ENCODE measurements at regions not wholly inside any gene's neighbourhood (a gene's known extent, or its start where the extent isn't known, plus 50 kb on each side); places are given as distances from the start of the nearest gene placed in this dataset.
A peak's percentile ranks its signal among the peaks of the same experiment; 100 is the strongest.
"Not testable (repeated sequence)": the region's sequence is repeated elsewhere in the genome, so short reads cannot be mapped to it uniquely, and the experiment has no call there.

DNA sequence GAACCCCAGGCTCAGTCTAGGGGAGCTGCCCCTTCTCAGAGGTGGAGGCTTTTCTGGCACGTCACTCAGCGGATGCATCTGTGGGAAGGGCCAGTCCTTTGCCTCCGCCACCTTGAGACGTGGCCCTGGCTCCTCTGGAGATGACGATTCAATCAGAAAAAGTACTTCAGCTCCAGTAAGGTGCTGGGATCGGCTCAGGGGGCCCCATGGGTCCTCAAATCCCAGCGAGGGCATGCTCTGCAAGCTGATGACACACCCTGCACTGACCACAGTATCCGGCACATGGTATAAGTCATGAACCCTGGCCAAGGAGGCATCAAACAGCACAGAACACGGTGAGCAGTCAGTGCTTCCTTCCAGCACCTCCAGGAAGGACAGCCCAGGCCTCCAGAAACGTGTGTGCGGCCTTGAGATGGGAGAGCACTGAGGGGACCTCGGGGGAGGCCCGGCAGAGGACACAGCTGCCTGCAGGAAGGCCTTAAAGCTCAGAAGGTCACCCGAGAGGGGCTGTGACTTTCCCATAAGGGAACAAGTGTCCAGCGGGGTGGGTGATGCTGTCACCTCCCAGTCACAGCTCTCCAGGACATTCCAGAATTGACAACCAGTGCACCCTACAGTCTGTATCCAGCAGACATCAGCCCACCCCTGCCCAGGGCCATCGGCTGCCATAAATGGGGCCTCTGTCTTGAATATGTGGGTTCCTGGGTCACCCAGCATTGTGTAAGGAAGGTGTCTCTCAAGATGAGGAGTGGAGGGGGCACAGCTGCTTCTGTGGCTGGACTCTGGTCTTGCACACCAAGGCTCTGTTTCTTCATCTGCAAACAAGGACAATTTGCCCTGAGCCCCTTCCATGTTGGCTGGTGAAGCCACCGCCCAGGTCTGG, 205.8 kb downstream of the NDUFA10 start:
- H3K9me3 ChIP-seq (ENCODE audit: control insufficient read depth in 2 of 2, insufficient read depth in 1 of 2, low read length in 1 of 2), result no peaks in the 10 kb centered on the region
- no peak overlapping the region for H3K4me3 ChIP-seq (ENCODE audit: low read length in 2 of 2)
- 95% methylated on average over 17 of the region's 17 CpGs for WGBS
- H3K4me1 ChIP-seq (ENCODE audit: control insufficient read depth in 2 of 2, insufficient read depth in 2 of 2, low read length in 2 of 2), result no peaks in the 10 kb centered on the region
- no peaks in the 10 kb centered on the region for H3K36me3 ChIP-seq (ENCODE audit: control insufficient read depth in 2 of 2, insufficient read depth in 2 of 2, low read length in 1 of 2)
- no peak overlapping the region for H3K27ac ChIP-seq (ENCODE audit: low read depth in 1 of 2, low read length in 1 of 2)
- H3K27me3 ChIP-seq (ENCODE audit: control insufficient read depth in 2 of 2, insufficient read depth in 1 of 2, low read length in 1 of 2), result peaks cover 0 to 8% of the 10 kb centered on the region in 2 donors
- no peak for DNase-seq (ENCODE audit: low read depth in 6 of 9, low spot score in 9 of 9)

DNA sequence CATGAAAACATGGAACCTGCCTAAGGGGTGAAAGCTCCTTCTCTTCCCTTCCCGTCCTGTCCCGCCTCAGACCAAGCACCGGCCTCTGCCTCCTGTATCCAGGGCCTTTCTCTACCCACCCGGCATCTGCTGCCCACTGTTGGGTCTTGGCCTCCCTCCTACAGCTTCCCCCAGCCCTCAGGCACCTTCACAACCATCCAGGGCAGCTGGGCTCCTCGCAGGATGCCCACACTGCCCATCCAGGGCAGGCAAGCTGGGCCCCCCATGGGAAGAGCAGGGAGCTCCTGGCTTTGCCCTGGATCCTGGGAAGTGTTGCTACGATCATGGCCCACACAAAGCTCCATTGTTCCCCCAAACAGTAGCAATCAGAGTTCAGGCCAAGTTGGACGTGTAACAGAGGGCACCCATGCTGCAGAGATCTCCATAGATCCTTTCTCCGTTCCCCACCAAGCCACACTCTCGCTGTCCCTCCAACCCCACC, 206.6 kb downstream of the NDUFA10 start:
- no peaks in the 10 kb centered on the region for H3K9me3 ChIP-seq (ENCODE audit: control insufficient read depth in 2 of 2, insufficient read depth in 1 of 2, low read length in 1 of 2)
- no peaks in the 10 kb centered on the region for H3K36me3 ChIP-seq (ENCODE audit: control insufficient read depth in 2 of 2, insufficient read depth in 2 of 2, low read length in 1 of 2)
- H3K27me3 ChIP-seq (ENCODE audit: control insufficient read depth in 2 of 2, insufficient read depth in 1 of 2, low read length in 1 of 2), result peaks cover 0 to 8% of the 10 kb centered on the region in 2 donors
- 92% methylated on average over 9 of the region's 9 CpGs for WGBS
- H3K27ac ChIP-seq (ENCODE audit: low read depth in 1 of 2, low read length in 1 of 2), result no peak overlapping the region
- no peaks in the 10 kb centered on the region for H3K4me1 ChIP-seq (ENCODE audit: control insufficient read depth in 2 of 2, insufficient read depth in 2 of 2, low read length in 2 of 2)
- DNase-seq (ENCODE audit: low read depth in 6 of 9, low spot score in 9 of 9), result no peak
- no peak overlapping the region for H3K4me3 ChIP-seq (ENCODE audit: low read length in 2 of 2)

DNA sequence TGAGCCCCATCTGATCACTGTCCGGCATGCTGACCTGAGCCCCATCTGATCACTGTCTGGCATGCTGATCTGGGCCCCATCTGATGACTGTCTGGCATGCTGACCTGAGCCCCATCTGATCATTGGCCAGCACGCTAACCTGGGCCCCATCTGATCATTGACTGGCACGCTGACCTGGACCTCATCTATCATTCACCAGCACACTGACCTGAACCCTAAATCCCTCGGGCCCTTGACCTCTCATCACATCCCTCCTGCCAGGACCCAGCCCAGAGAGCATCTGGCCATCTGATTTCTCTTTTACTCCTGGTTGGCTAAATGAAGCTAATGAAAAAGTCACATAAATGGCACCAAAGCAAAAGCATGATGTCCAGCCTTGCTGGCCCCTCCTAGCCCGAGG, 207.1 kb downstream of the NDUFA10 start:
- no peak for DNase-seq (ENCODE audit: low read depth in 6 of 9, low spot score in 9 of 9)
- H3K36me3 ChIP-seq (ENCODE audit: control insufficient read depth in 2 of 2, insufficient read depth in 2 of 2, low read length in 1 of 2), result no peaks in the 10 kb centered on the region

GRCh38 chr2:239817468-239818031, 207.6 kb downstream of the NDUFA10 start:
- not testable (repeated sequence) for H3K36me3 ChIP-seq (ENCODE audit: control insufficient read depth in 2 of 2, insufficient read depth in 2 of 2, low read length in 1 of 2); H3K27me3 ChIP-seq (ENCODE audit: control insufficient read depth in 2 of 2, insufficient read depth in 1 of 2, low read length in 1 of 2); H3K4me3 ChIP-seq (ENCODE audit: low read length in 2 of 2); H3K9me3 ChIP-seq (ENCODE audit: control insufficient read depth in 2 of 2, insufficient read depth in 1 of 2, low read length in 1 of 2); H3K4me1 ChIP-seq (ENCODE audit: control insufficient read depth in 2 of 2, insufficient read depth in 2 of 2, low read length in 2 of 2); DNase-seq (ENCODE audit: low read depth in 6 of 9, low spot score in 9 of 9); H3K27ac ChIP-seq (ENCODE audit: low read depth in 1 of 2, low read length in 1 of 2)
- 78% methylated on average over 8 of the region's 8 CpGs for WGBS

More for the DNA sequence above, 207.1 kb downstream of the NDUFA10 start:
- Histone ChIP-seq H3K27me3 (ENCODE audit: control insufficient read depth in 2 of 2, insufficient read depth in 1 of 2, low read length in 1 of 2) (peaks cover 0 to 8% of the 10 kb centered on the region in 2 donors), H3K27ac (ENCODE audit: low read depth in 1 of 2, low read length in 1 of 2) (no peak overlapping the region), H3K4me3 (ENCODE audit: low read length in 2 of 2) (no peak overlapping the region), H3K9me3 (ENCODE audit: control insufficient read depth in 2 of 2, insufficient read depth in 1 of 2, low read length in 1 of 2) (no peaks in the 10 kb centered on the region), H3K4me1 (ENCODE audit: control insufficient read depth in 2 of 2, insufficient read depth in 2 of 2, low read length in 2 of 2) (no peaks in the 10 kb centered on the region)
- WGBS, result 89% methylated on average over 5 of the region's 5 CpGs

GRCh38 chr2:239816576-239817467, 208.3 kb downstream of the NDUFA10 start:
- Histone ChIP-seq H3K9me3 (ENCODE audit: control insufficient read depth in 2 of 2, insufficient read depth in 1 of 2, low read length in 1 of 2) (no peaks in the 10 kb centered on the region), H3K4me3 (ENCODE audit: low read length in 2 of 2) (no peak overlapping the region), H3K36me3 (ENCODE audit: control insufficient read depth in 2 of 2, insufficient read depth in 2 of 2, low read length in 1 of 2) (no peaks in the 10 kb centered on the region), H3K27me3 (ENCODE audit: control insufficient read depth in 2 of 2, insufficient read depth in 1 of 2, low read length in 1 of 2) (peaks cover 0 to 8% of the 10 kb centered on the region in 2 donors), H3K4me1 (ENCODE audit: control insufficient read depth in 2 of 2, insufficient read depth in 2 of 2, low read length in 2 of 2) (no peaks in the 10 kb centered on the region), H3K27ac (ENCODE audit: low read depth in 1 of 2, low read length in 1 of 2) (no peak overlapping the region)
- no peak for DNase-seq (ENCODE audit: low read depth in 6 of 9, low spot score in 9 of 9)
- WGBS, result 89% methylated on average over 17 of the region's 17 CpGs

DNA sequence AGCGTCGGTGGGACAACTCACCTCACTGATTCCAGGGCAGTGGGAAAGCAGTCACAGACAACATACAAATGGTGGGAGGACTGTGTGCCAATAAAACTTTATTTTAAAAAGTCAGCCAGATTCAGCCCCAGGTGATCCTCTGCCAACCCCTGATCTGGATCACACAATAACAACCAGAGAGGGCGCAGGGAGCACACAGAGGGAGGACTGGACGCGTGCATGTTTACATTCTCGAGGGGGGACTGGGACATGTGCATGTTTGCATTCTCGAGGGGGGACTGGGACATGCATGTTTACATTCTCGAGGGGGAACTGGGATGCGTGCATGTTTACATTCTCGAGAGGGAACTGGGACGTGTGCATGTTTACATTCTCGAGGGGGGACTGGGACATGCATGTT, 209.5 kb downstream of the NDUFA10 start:
- Histone ChIP-seq H3K9me3 (ENCODE audit: control insufficient read depth in 2 of 2, insufficient read depth in 1 of 2, low read length in 1 of 2) (no peaks in the 10 kb centered on the region), H3K27me3 (ENCODE audit: control insufficient read depth in 2 of 2, insufficient read depth in 1 of 2, low read length in 1 of 2) (peaks cover 0 to 2% of the 10 kb centered on the region in 2 donors), H3K36me3 (ENCODE audit: control insufficient read depth in 2 of 2, insufficient read depth in 2 of 2, low read length in 1 of 2) (no peaks in the 10 kb centered on the region), H3K27ac (ENCODE audit: low read depth in 1 of 2, low read length in 1 of 2) (no peak overlapping the region), H3K4me3 (ENCODE audit: low read length in 2 of 2) (no peak overlapping the region), H3K4me1 (ENCODE audit: control insufficient read depth in 2 of 2, insufficient read depth in 2 of 2, low read length in 2 of 2) (no peaks in the 10 kb centered on the region)
- no peak for DNase-seq (ENCODE audit: low read depth in 6 of 9, low spot score in 9 of 9)
- 83% methylated on average over 12 of the region's 12 CpGs for WGBS

DNA sequence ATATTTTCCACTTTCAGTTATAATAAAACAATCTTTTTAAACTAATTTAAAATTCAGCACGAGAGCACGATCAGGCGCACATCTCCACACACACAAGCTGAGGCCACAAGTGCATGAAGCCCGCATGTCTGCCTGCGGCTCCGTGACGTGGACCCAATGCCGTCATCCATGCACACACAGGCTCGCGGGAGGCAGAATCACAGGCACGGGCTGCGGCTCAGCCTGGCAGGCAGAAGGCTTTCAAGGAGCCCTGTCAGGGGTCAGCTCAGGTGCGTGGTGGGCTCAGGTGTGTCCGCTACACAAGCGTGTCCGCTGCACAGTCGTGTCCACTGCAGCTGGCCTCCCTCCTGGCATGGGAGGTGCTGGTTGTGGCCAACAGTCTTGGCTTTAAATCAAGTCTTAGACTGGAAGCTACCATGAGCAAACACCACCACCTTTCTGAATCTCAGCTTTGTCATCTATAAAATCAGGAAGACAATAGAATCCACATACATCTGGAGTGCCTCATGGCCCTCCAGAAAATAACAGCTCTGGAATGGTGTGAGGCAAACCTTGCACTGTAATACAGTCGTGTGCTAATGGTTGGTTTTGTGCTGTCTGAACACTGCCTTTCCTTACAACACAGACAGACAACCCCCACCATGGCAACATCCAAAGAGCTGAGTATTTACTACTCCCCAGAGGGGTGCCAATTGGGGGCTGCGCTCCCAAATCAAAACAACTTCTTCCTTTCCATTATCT, 210.1 kb downstream of the NDUFA10 start:
- Histone ChIP-seq H3K4me1 (ENCODE audit: control insufficient read depth in 2 of 2, insufficient read depth in 2 of 2, low read length in 2 of 2) (no peaks in the 10 kb centered on the region), H3K27ac (ENCODE audit: low read depth in 1 of 2, low read length in 1 of 2) (no peak overlapping the region)
- no peak for DNase-seq (ENCODE audit: low read depth in 6 of 9, low spot score in 9 of 9)

DNA sequence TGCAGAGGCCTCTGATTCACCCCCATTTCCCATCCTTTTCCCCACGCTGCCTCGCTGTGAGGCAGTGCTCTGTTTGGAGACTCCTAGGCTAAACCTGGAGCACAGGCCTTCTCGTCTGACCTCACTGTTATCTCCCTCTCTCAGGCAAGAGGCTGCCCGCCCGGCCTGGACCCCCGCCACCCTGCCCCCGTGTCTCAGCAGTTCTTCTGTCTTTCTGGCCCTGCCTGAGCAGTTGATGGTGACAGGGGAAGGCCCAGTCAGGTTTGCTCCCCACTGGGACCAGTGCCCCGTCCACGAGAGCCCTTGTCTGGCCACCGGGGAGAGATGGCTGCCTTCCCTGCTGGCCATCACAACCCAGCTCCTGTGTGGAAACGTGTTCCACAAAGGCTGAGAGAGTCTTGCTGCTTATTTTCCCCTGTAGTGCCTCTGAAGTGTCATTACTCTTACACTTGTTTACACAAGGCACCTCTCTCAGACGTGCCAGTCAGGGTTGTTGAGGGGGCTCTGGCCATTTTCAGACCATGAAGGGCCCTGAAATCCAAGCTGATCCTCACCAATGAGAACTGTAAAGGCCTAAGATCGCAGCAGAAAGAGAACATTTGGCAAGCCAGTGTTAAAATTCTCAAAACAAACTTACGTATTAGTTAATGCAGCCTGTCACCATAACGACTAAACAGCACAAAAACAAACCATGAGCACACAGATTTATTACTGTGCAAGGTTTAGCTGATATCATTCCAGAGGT, 210.9 kb downstream of the NDUFA10 start:
- WGBS, result 92% methylated on average over 15 of the region's 15 CpGs
- Histone ChIP-seq H3K9me3 (ENCODE audit: control insufficient read depth in 2 of 2, insufficient read depth in 1 of 2, low read length in 1 of 2) (no peaks in the 10 kb centered on the region), H3K4me3 (ENCODE audit: low read length in 2 of 2) (no peak overlapping the region), H3K27ac (ENCODE audit: low read depth in 1 of 2, low read length in 1 of 2) (peak overlapping the region in 1 of 2 donors; percentile 47), H3K27me3 (ENCODE audit: control insufficient read depth in 2 of 2, insufficient read depth in 1 of 2, low read length in 1 of 2) (no peaks in the 10 kb centered on the region), H3K36me3 (ENCODE audit: control insufficient read depth in 2 of 2, insufficient read depth in 2 of 2, low read length in 1 of 2) (no peaks in the 10 kb centered on the region), H3K4me1 (ENCODE audit: control insufficient read depth in 2 of 2, insufficient read depth in 2 of 2, low read length in 2 of 2) (no peaks in the 10 kb centered on the region)
- no peak for DNase-seq (ENCODE audit: low read depth in 6 of 9, low spot score in 9 of 9)

More for the DNA sequence above, 210.1 kb downstream of the NDUFA10 start:
- 88% methylated on average over 19 of the region's 19 CpGs for WGBS
- no peaks in the 10 kb centered on the region for H3K27me3 ChIP-seq (ENCODE audit: control insufficient read depth in 2 of 2, insufficient read depth in 1 of 2, low read length in 1 of 2)
- H3K4me3 ChIP-seq (ENCODE audit: low read length in 2 of 2), result no peak overlapping the region
- H3K36me3 ChIP-seq (ENCODE audit: control insufficient read depth in 2 of 2, insufficient read depth in 2 of 2, low read length in 1 of 2), result no peaks in the 10 kb centered on the region
- no peaks in the 10 kb centered on the region for H3K9me3 ChIP-seq (ENCODE audit: control insufficient read depth in 2 of 2, insufficient read depth in 1 of 2, low read length in 1 of 2)
